Testis (tissue), 2 donors: ENCODE measurements at regions not wholly inside any gene's neighbourhood (a gene's known extent, or its start where the extent isn't known, plus 50 kb on each side); places are given as distances from the start of the nearest gene placed in this dataset.

Source experiments
- POLR2A ChIP-seq: fragments of 450-650 bp; IDR thresholded peaks from one replicate; pipeline ENCODE4 v1.6.1; 2017; ENCODE audit warnings: antibody characterized with exemption, mild to moderate bottlenecking, moderate library complexity
- TF ChIP-seq, protein P1 (sequence below), 3 experiments: fragments of 450-650 bp in 2 of 3; fragments of 200-600 bp in 1 of 3; sonication (generic) in 1 of 3; IDR thresholded peaks; one replicate each; pipeline ENCODE4 v1.5.1; 2016 to 2019; ENCODE audit warnings: antibody characterized with exemption in 3 of 3, mild to moderate bottlenecking in 2 of 3, moderate library complexity in 1 of 3

DNA sequence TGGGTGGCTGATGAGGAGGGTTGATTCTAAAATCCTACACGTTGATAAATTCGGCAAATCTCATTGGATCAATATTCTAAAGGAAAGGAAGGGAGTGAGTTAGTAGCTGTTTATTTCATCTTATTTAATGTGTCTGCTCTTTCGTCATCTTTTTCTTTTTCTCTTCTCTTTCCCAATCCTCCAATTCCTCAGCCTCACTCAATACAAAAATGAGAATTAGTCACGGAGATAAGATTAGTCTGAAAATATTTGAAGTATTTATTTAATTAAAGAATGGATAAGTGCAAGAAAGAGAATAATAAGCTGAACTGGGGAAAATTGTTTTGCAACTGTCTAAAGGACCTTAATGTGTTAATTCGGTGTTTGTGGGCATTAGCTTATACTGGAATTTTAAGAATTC lies 1095.1 kb downstream of the DTWD2 start:
- no peak for TF ChIP-seq POLR2A
- TF ChIP-seq, protein P1, sequence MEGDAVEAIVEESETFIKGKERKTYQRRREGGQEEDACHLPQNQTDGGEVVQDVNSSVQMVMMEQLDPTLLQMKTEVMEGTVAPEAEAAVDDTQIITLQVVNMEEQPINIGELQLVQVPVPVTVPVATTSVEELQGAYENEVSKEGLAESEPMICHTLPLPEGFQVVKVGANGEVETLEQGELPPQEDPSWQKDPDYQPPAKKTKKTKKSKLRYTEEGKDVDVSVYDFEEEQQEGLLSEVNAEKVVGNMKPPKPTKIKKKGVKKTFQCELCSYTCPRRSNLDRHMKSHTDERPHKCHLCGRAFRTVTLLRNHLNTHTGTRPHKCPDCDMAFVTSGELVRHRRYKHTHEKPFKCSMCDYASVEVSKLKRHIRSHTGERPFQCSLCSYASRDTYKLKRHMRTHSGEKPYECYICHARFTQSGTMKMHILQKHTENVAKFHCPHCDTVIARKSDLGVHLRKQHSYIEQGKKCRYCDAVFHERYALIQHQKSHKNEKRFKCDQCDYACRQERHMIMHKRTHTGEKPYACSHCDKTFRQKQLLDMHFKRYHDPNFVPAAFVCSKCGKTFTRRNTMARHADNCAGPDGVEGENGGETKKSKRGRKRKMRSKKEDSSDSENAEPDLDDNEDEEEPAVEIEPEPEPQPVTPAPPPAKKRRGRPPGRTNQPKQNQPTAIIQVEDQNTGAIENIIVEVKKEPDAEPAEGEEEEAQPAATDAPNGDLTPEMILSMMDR (IDR thresholded peaks at IDR 0.05) = no peak
